Fibroblast of skin of left biceps (primary cell): ENCODE measurements at regions not wholly inside any gene's neighbourhood (a gene's known extent, or its start where the extent isn't known, plus 50 kb on each side); places are given as distances from the start of the nearest gene placed in this dataset.

Experiments used
- DNase-seq, 2 experiments: peaks; one replicate each; pipeline ENCODE4 v3.0.0-alpha.2; 2013; ENCODE audit warnings: low read depth in 2 of 2

- no peak for DNase-seq
Observed at GRCh38 chr3:95351158-95351557, 1288.3 kb downstream of the NSUN3 start.

GRCh38 chr3:95352471-95352870, 1289.6 kb downstream of the NSUN3 start:
- peak; percentile 9 to 13 for DNase-seq

DNA sequence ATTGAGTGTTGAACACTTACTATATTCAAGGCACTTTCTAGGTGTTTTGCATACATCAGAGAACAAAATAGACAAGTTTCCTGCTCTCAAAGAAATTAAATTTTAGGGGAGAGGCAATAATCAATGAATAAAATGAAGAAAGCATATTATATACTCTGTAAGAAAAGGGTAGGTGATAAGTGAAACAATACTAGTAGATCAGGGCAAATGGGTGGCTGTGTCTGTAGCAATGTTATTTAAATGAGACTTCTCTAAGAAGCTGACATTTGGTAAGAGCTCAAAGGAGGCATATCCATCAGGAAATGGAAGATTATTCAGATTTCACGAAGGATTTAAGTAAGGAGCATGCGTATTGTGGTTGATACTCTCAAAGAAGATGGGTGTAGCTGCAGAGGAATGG, 1291.6 kb downstream of the NSUN3 start:
- DNase-seq: no peak

DNA sequence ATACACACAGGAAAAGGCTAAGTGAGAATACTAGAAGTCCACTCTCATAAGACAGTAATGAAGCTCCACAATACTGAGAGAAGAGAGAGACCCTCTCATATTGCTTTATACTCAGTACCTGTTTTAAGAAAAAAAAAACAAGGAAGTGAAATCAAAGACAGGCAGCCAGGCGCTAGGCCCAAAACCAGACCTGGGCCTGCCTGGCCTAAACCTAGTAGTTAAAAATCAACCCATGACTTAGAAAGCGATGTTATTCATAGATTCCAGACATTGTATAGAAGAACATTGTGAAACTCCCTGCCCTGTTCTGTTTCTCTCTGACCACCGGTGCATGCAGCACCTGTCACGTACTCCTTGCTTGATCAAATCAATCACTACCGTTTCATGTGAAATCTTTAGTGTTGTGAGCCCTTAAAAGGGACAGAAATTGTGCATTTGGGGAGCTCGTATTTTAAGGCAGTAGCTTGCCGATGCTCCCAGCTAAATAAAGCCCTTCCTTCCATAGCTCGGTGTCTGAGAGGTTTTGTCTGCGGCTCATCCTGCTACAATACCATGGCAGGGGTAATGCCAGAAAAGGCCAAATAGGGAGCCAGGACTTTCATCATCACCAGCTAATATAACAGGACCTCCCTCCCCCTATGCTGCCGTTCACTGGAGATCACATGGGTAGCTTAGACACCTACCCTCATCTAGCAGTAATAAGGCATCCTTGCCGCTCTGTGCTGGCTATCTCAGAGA, 1294.1 kb downstream of the NSUN3 start:
- DNase-seq: no peak

DNA sequence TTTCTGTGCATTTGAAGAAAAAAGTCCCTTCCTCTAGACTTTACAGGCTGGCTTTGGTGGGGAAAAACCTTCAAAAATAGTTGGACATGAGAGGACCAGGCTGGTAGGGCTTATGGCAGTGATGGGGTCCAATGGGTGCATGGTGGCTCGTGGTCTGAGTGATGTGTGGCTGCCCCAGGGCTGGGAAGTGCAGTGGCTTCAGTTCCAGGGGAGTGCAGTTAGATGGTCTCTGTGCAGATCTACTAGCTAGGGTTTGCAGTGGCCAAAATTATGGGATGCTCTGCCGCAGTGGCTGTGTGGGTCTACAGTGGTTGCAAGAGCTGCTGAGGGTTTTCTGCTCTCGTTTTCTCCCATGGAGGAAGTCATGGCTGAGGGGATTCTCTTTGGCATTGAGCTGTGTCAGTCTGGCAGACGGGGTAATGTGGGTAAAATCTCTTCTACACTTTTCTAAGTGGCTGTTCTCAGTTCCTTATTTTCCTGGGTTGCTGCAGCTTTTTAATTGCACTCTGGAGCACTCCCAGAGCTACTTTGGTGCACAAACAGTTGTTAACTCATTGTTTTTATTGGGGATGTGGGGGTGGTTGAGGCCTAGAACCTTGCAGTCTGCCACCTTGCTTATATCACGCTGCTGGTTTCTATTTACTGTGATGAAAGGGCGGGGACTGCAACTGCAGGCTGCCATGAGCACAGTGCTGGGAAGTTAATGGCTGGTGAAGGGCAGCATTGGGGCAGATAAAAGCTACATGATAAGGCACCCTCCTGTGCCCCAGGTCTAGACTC, 1324.6 kb downstream of the NSUN3 start:
- no peak for DNase-seq

DNA sequence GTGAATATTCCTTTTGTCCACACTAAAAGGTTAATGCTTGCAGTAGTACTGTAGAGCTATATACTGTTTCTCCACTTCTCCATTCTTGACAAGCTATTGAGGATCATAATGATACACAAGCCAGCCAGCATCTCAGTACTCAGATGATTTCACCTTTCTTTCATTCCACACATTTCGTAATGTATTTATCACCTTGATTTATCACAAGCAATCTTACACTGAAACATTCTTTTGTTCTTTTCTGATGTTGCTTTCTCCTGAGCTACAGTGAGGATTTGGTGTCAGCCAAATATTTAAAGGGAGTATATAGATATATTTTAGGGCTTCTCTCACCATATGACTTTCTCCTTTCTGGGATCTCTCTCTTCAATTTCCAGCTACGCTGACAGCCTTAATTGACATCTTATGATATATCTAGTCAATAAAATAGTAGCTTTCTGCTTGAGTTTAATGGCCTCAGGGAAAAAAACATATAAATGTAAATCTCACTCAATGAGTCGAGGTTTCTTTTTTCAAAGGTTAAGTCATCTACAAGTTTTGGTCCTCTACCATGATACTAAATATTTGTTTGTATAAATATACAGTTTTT, 1327.0 kb downstream of the NSUN3 start:
- no peak for DNase-seq

GRCh38 chr3:95394286-95394685, 1331.4 kb downstream of the NSUN3 start:
- DNase-seq: no peak

DNA sequence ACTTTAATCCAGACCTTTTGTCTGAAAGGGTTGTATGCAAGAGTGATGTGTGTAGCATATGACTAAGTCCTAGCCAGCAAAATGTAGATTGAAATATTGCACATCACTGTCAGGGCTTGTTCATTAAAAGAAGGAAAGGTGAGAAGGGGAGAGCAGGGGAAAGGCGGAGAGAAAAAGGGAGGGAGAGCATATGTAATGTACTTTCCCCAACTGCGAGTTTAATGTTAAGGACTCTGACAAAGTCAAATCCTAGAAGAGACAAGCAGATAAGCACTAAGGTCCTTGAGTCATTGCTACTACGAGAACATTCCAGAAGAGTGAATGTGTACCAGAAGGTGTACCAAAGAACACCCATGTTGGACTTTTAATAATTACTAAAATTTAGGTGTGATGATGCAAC, 1336.7 kb downstream of the NSUN3 start:
- no peak for DNase-seq

- no peak for DNase-seq
Observed at GRCh38 chr3:95401693-95402092, 1338.8 kb downstream of the NSUN3 start.

- DNase-seq: no peak
Observed at GRCh38 chr3:95407709-95408463, 1345.0 kb downstream of the NSUN3 start.

DNA sequence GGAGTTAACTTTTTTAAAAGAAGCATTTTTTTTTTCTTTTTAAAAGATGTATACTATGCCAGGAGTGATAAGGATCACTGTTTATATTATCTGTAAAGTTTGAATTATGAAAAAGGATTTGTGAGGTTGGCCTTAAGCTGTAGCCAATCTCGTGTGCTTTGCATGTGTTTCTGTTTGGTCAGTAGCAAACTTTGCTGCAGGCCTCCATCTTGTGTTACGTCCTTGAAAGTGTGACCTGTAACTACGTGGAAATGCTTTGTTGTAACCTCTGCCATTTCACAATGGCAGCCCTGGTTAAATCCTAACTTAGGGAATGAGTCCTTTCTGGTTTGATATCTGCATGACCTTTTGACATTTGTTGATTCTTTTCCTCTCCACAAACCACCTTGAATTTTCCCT, 1345.6 kb downstream of the NSUN3 start:
- DNase-seq: no peak

GRCh38 chr3:95418251-95418650, 1355.4 kb downstream of the NSUN3 start:
- no peak for DNase-seq

DNA sequence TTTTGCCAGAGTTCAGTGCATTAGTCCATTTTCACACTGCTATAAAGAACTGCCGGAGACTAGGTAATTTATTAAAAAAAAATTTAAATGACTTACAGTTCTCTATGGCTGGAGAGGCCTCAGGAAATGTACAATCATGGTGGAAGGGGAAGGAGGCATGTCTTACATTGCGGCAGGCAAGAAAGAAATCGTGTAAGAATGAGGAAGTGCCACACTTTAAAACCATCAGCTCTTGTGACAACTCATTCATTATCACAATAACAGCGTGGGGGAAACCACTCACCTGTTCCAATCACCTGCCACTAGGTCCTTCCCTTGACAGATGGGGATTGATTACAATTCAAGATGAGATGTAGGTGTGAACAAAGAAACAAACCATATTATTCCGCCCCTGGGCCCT, 1361.4 kb downstream of the NSUN3 start:
- no peak for DNase-seq

- peak; percentile 51 to 57 for DNase-seq
Observed at GRCh38 chr3:95434491-95434890, 1371.6 kb downstream of the NSUN3 start.

DNA sequence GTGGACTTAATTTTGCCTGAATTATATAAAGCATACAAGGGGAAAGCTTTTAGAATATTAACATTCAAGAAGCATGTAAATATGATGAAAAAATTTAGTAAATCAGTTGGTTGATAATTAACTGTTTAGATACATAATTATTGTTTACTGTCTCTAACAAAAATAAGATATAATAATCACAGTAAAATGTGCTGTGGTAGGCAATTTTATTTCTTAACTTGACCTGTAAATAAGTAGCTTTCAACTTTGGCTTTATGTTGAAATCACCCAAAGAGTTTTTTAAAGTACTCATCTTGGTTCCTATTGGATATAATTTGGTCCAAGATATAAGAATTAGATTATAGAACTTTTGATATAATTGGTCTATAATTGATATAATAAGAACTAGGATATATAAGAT, 1374.5 kb downstream of the NSUN3 start:
- DNase-seq: no peak

- no peak for DNase-seq
Observed at GRCh38 chr3:95438274-95438673, 1375.4 kb downstream of the NSUN3 start.

DNA sequence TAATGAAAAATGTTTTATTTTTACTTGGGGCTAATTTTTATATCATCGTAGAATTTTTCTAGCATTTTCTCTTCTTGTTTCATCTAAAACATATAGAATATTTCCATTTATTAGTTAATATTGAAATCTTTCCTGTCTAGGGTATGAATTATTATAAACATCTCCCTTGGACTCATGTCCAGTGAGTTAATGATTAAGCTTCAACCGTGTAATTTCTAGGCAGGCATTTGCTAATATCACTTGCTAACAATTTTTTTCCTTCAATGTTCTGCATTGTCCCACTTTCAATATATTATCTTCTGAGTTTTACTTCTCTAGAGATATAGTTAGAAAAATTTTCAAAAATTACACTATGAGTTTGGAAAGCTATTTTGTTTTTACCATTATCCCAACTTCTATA, 1371.6 kb upstream of the EPHA6 start:
- no peak for DNase-seq

GRCh38 chr3:95449841-95450240, 1364.6 kb upstream of the EPHA6 start:
- no peak for DNase-seq

GRCh38 chr3:95453242-95453641, 1361.2 kb upstream of the EPHA6 start:
- DNase-seq: no peak

- DNase-seq: no peak
Observed at GRCh38 chr3:95456835-95457234, 1357.6 kb upstream of the EPHA6 start.

DNA sequence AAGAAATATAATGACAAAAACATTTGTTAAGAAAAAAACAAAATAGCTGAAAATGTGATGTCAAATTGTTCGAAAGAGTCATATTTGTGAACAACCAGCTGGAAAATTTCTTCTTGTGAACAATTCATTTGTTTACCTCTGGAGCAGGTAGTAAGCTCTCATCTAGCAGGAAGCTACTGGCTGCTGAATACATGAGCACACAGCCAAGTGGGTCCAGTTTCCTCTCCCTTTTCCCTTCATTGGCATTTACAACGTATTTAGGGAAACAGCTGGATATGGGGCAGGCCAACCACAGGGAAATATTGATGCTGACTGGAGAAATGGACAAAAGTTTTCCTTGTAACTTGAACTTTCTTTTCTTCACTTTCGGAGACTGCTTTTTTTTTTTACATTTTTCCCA, 1354.7 kb upstream of the EPHA6 start:
- DNase-seq: no peak

GRCh38 chr3:95460274-95460673, 1354.1 kb upstream of the EPHA6 start:
- no peak for DNase-seq
